SK-N-SH (cell line): ENCODE measurements at regions not wholly inside any gene's neighbourhood (a gene's known extent, or its start where the extent isn't known, plus 50 kb on each side); places are given as distances from the start of the nearest gene placed in this dataset.

Experiments
- CTCF ChIA-PET: fragments of 300-600, 350-600 bp; formaldehyde crosslinking; extraction: SDS; loops from one replicate; lab custom pipeline; 2021; lab: Yijun Ruan, JAX
- POLR2A ChIA-PET: fragments of 350-600 bp; sonication (Branson Sonifier 250); formaldehyde crosslinking; extraction: SDS; loops from one replicate; lab custom pipeline; 2020; ENCODE audit warnings: antibody characterized with exemption, inconsistent platforms; lab: Yijun Ruan, JAX
- DNase-seq: peaks from one replicate; pipeline ENCODE4 v3.0.0; 2012
- H2AFZ ChIP-seq: fragments of 200-600 bp; sonication (generic); 2 replicates; pipeline ENCODE4 v1.8.1; 2016; ENCODE audit warnings: antibody characterized with exemption, mild to moderate bottlenecking, low read depth
- H3F3A ChIP-seq: fragments of 200-600 bp; sonication (generic); replicated peaks from 2 replicates; pipeline ENCODE3; 2016; ENCODE audit warnings: antibody characterized with exemption, mild to moderate bottlenecking; ENCODE audit not compliant: insufficient read depth
- H3K27ac ChIP-seq, 2 experiments: fragments of 200-500 bp in 1 of 2; fragments of 200-600 bp in 1 of 2; sonication (Bioruptor generic) in 1 of 2; sonication (generic), shearing (Covaris generic) in 1 of 2; 2 replicates each; pipeline versions ENCODE4 v1.5.1 to v1.6.1; 2014 to 2016; ENCODE audit warnings: low read depth in 2 of 2, inconsistent platforms in 1 of 2, low read length in 1 of 2, mild to moderate bottlenecking in 1 of 2, mixed read lengths in 1 of 2
- H3K27me3 ChIP-seq: fragments of 200-600 bp; sonication (generic), shearing (Covaris generic); 2 replicates; pipeline ENCODE4 v1.6.1; 2016; ENCODE audit warnings: mixed run types; ENCODE audit not compliant: insufficient read depth
- H3K36me3 ChIP-seq, 2 experiments: fragments of 200-500 bp in 1 of 2; fragments of 200-600 bp in 1 of 2; sonication (Bioruptor generic) in 1 of 2; sonication (generic) in 1 of 2; replicated peaks in 1 of 2; 2 replicates each; pipeline versions ENCODE3 to v1.5.1; 2014 to 2016; ENCODE audit warnings: low read length in 1 of 2, mild to moderate bottlenecking in 1 of 2; ENCODE audit not compliant: insufficient read depth in 2 of 2, control insufficient read depth in 1 of 2
- H3K4me1 ChIP-seq, 2 experiments: fragments of 200-500 bp in 1 of 2; fragments of 200-600 bp in 1 of 2; sonication (Bioruptor generic) in 1 of 2; sonication (generic), shearing (Covaris generic) in 1 of 2; 2 replicates each; pipeline versions ENCODE4 v1.5.1 to v1.6.1; 2014 to 2016; ENCODE audit warnings: low read depth in 1 of 2, low read length in 1 of 2, mixed run types in 1 of 2; ENCODE audit not compliant: insufficient read depth in 2 of 2, control insufficient read depth in 1 of 2
- H3K4me2 ChIP-seq: fragments of 200-600 bp; sonication (generic), shearing (Covaris generic); 2 replicates; pipeline ENCODE4 v1.6.1; 2017; ENCODE audit warnings: mixed run types
- H3K4me3 ChIP-seq, 2 experiments: fragments of 200-500 bp in 1 of 2; fragments of 200-600 bp in 1 of 2; sonication (Bioruptor generic) in 1 of 2; sonication (generic), shearing (Covaris generic) in 1 of 2; 2 replicates each; pipeline versions ENCODE4 v1.5.1 to v1.8.1; 2014 to 2016; ENCODE audit warnings: low read depth in 2 of 2, inconsistent platforms in 1 of 2, low read length in 1 of 2, mild to moderate bottlenecking in 1 of 2, mixed read lengths in 1 of 2, moderate library complexity in 1 of 2
- H3K79me2 ChIP-seq: fragments of 200-600 bp; sonication (generic); 2 replicates; pipeline ENCODE4 v1.8.1; 2017; ENCODE audit warnings: mild to moderate bottlenecking; ENCODE audit not compliant: insufficient read depth
- H3K9ac ChIP-seq: fragments of 200-600 bp; sonication (generic); 2 replicates; pipeline ENCODE4 v1.6.1; 2017; ENCODE audit warnings: mixed run types
- H3K9me2 ChIP-seq: fragments of 200-600 bp; sonication (generic); 2 replicates; pipeline ENCODE4 v1.6.1; 2017; ENCODE audit warnings: mixed run types
- H3K9me3 ChIP-seq: fragments of 200-600 bp; sonication (generic); 2 replicates; pipeline ENCODE4 v1.6.1; 2017; ENCODE audit warnings: mixed run types, mild to moderate bottlenecking, moderate library complexity
- H4K20me1 ChIP-seq: fragments of 200-600 bp; sonication (generic); 2 replicates; pipeline ENCODE4 v1.6.1; 2017; ENCODE audit warnings: mild to moderate bottlenecking, mixed run types; ENCODE audit not compliant: insufficient read depth
- ELF1 ChIP-seq: IDR thresholded peaks from 2 replicates; pipeline ENCODE4 v1.4.0; 2012
- FOSL2 ChIP-seq: IDR thresholded peaks from 2 replicates; pipeline ENCODE4 v1.4.0; 2012; ENCODE audit warnings: low read depth, mild to moderate bottlenecking, moderate library complexity, borderline replicate concordance
- GATA2 ChIP-seq: sonication (generic); formaldehyde crosslinking; IDR thresholded peaks from 2 replicates; pipeline ENCODE4 v1.5.0; 2020; ENCODE audit warnings: mild to moderate bottlenecking, missing genetic modification reagents
- MEF2A ChIP-seq: IDR thresholded peaks from 2 replicates; pipeline ENCODE4 v1.4.0; 2012; ENCODE audit warnings: low read depth, borderline replicate concordance
- MXI1 ChIP-seq: IDR thresholded peaks from 2 replicates; pipeline ENCODE4 v1.6.1; 2012; ENCODE audit warnings: mild to moderate bottlenecking, low read depth, low read length, improper control_type of control experiment
- NRF1 ChIP-seq: IDR thresholded peaks from 2 replicates; pipeline ENCODE4 v1.6.1; 2012; ENCODE audit warnings: low read depth, mild to moderate bottlenecking, low read length
- RAD21 ChIP-seq: IDR thresholded peaks from 2 replicates; pipeline ENCODE4 v1.6.1; 2012; ENCODE audit warnings: mild to moderate bottlenecking, low read length
- RCOR1 ChIP-seq: fragments of 150-350 bp; IDR thresholded peaks from 2 replicates; pipeline ENCODE4 v1.6.1; 2017; ENCODE audit warnings: antibody characterized with exemption, low read length
- RFX5 ChIP-seq: IDR thresholded peaks from 2 replicates; pipeline ENCODE4 v1.6.1; 2012; ENCODE audit warnings: mild to moderate bottlenecking, improper control_type of control experiment, low read length
- SIN3A ChIP-seq: IDR thresholded peaks from 2 replicates; pipeline ENCODE4 v1.6.1; 2012; ENCODE audit warnings: low read depth, mild to moderate bottlenecking, low read length, moderate library complexity, borderline replicate concordance
- TAF1 ChIP-seq: IDR thresholded peaks from 2 replicates; pipeline ENCODE4 v1.6.1; 2012; ENCODE audit warnings: low read depth, mild to moderate bottlenecking, low read length, moderate library complexity, borderline replicate concordance
- WGBS: methylation state at CpG from one replicate; pipeline ENCODE4 v1.1.6; 2017; ENCODE audit warnings: low lambda C conversion rate; 5-methylcytosine and 5-hydroxymethylcytosine counted together
- TF ChIP-seq, protein P1 (sequence below): IDR thresholded peaks from 2 replicates; pipeline ENCODE4 v1.4.0; 2012; ENCODE audit warnings: low read depth
- TF ChIP-seq, protein P2 (sequence below): IDR thresholded peaks from 2 replicates; pipeline ENCODE4 v1.4.0; 2012; ENCODE audit warnings: low read depth, borderline replicate concordance
- TF ChIP-seq, protein P3 (sequence below): fragments of 200-600 bp; sonication (generic); IDR thresholded peaks from 2 replicates; pipeline ENCODE4 v1.6.1; 2017; ENCODE audit warnings: antibody characterized with exemption, mild to moderate bottlenecking, moderate library complexity
- TF ChIP-seq, protein P4 (sequence below): fragments of 150-350 bp; IDR thresholded peaks from 2 replicates; pipeline ENCODE4 v1.6.1; 2016; ENCODE audit warnings: mild to moderate bottlenecking, low read depth, low read length

DNA sequence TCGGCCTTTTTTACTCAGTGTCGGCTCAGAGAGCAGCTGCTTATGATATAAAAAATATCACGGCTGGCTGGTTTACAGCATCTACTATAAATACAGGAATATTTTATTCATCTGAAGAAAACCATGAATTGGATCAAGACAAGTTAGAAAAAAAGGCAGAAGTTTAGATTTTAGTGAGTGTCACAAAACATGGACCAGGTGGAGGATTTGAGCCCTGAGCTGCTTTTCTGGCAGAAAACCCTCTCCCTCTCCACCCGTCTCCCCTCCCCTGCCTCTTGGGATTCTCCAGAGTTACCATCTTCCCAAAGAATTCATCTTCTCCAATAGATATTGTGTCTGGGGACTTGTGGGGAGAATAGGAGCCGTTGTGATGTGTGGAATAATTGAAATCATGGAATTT, 142.8 kb upstream of the RAI2 start (continued):
- TF ChIP-seq, protein P1, sequence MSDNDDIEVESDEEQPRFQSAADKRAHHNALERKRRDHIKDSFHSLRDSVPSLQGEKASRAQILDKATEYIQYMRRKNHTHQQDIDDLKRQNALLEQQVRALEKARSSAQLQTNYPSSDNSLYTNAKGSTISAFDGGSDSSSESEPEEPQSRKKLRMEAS = no peak
- no peak for TF ChIP-seq RFX5
- no peak for TF ChIP-seq FOSL2

DNA sequence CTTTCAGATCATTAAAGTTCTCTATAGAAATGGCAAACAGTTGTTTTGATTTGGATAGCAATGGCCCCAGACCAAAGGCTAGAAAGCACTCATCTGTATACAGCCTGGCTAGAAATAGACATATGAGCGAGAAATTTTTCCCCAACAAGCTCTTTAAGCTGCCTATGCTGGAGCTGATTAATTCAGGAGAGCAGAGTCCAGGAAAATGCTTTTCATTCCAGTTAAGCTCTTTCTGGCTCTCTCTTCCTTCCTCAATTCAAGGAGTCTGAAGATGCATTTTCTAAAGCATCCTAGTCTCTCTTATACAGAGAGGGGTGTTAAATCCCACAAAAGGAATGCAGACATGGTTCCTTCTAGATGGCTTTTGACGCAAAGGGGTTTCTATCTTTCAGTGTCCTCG, 141.7 kb upstream of the RAI2 start:
- TF ChIP-seq, protein P2, sequence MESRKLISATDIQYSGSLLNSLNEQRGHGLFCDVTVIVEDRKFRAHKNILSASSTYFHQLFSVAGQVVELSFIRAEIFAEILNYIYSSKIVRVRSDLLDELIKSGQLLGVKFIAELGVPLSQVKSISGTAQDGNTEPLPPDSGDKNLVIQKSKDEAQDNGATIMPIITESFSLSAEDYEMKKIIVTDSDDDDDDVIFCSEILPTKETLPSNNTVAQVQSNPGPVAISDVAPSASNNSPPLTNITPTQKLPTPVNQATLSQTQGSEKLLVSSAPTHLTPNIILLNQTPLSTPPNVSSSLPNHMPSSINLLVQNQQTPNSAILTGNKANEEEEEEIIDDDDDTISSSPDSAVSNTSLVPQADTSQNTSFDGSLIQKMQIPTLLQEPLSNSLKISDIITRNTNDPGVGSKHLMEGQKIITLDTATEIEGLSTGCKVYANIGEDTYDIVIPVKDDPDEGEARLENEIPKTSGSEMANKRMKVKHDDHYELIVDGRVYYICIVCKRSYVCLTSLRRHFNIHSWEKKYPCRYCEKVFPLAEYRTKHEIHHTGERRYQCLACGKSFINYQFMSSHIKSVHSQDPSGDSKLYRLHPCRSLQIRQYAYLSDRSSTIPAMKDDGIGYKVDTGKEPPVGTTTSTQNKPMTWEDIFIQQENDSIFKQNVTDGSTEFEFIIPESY = no peak
- TF ChIP-seq SIN3A (no peak), ELF1 (no peak)
- H4K20me1 ChIP-seq = no peaks in the 10 kb centered on the region
- CTCF ChIA-PET = no interaction called here
- no peaks in the 10 kb centered on the region for H3K4me1 ChIP-seq
- DNase-seq = no peak
- no peaks in the 10 kb centered on the region for H3K9me3 ChIP-seq
- no peak overlapping the region for H3K4me2 ChIP-seq
- H3K27me3 ChIP-seq = no peaks in the 10 kb centered on the region
- H3K9me2 ChIP-seq = no peaks in the 10 kb centered on the region
- H3F3A ChIP-seq = no peaks in the 10 kb centered on the region
- POLR2A ChIA-PET = no interaction called here
- H3K9ac ChIP-seq = no peak overlapping the region
- H3K36me3 ChIP-seq = no peaks in the 10 kb centered on the region
- H3K4me3 ChIP-seq = no peak overlapping the region
- no peaks in the 10 kb centered on the region for H3K79me2 ChIP-seq
- WGBS = 32% methylated on average over 3 of the region's 3 CpGs
- H2AFZ ChIP-seq = no peak overlapping the region
- no peak overlapping the region for H3K27ac ChIP-seq

DNA sequence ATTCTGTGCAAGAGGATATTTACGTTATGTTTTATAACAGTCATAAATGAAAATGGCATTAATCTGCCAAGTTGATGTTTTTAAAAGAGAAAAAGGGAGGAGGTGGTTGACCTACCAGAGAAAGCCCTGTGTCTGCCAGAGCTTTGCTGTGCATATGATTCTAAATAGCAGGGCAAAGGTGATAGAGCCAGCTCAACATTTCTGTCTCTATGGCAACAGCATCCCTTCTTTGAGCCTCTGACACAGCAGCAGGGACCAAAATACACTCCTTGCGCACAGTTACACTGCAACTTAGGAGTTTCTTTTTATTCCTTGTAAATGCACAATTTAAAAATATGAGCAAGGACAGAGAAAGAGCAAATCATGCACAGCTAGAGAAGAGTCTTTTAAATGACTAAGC, 133.3 kb upstream of the RAI2 start:
- Histone ChIP-seq H3F3A (no peaks in the 10 kb centered on the region), H3K9me2 (no peaks in the 10 kb centered on the region), H3K4me3 (no peak overlapping the region), H4K20me1 (no peaks in the 10 kb centered on the region), H2AFZ (no peak overlapping the region), H3K27me3 (no peaks in the 10 kb centered on the region), H3K36me3 (no peaks in the 10 kb centered on the region), H3K9ac (no peak overlapping the region), H3K4me2 (no peak overlapping the region), H3K27ac (no peak overlapping the region), H3K4me1 (no peaks in the 10 kb centered on the region), H3K9me3 (no peaks in the 10 kb centered on the region), H3K79me2 (no peaks in the 10 kb centered on the region)
- no peak for DNase-seq
- CTCF ChIA-PET = interaction anchor here (1.5 kb wide), 1 partner anchor 51 kb away, joined by 3 read pairs; no protein-coding TSS in a partner anchor
- 17% methylated on average over 2 of the region's 2 CpGs for WGBS
- POLR2A ChIA-PET = no interaction called here
- TF ChIP-seq, protein P3, sequence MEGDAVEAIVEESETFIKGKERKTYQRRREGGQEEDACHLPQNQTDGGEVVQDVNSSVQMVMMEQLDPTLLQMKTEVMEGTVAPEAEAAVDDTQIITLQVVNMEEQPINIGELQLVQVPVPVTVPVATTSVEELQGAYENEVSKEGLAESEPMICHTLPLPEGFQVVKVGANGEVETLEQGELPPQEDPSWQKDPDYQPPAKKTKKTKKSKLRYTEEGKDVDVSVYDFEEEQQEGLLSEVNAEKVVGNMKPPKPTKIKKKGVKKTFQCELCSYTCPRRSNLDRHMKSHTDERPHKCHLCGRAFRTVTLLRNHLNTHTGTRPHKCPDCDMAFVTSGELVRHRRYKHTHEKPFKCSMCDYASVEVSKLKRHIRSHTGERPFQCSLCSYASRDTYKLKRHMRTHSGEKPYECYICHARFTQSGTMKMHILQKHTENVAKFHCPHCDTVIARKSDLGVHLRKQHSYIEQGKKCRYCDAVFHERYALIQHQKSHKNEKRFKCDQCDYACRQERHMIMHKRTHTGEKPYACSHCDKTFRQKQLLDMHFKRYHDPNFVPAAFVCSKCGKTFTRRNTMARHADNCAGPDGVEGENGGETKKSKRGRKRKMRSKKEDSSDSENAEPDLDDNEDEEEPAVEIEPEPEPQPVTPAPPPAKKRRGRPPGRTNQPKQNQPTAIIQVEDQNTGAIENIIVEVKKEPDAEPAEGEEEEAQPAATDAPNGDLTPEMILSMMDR = no peak
- TF ChIP-seq NRF1 (no peak), SIN3A (no peak), MEF2A (no peak), RAD21 (no peak), MXI1 (no peak), GATA2 (CRISPR knock-in tag) (no peak), RCOR1 (no peak), ELF1 (no peak), TAF1 (no peak)
- TF ChIP-seq, protein P4, sequence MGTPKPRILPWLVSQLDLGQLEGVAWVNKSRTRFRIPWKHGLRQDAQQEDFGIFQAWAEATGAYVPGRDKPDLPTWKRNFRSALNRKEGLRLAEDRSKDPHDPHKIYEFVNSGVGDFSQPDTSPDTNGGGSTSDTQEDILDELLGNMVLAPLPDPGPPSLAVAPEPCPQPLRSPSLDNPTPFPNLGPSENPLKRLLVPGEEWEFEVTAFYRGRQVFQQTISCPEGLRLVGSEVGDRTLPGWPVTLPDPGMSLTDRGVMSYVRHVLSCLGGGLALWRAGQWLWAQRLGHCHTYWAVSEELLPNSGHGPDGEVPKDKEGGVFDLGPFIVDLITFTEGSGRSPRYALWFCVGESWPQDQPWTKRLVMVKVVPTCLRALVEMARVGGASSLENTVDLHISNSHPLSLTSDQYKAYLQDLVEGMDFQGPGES = no peak
- TF ChIP-seq, protein P2 = no peak
